ENCODE measurements at regions not wholly inside any gene's neighbourhood (a gene's known extent, or its start where the extent isn't known, plus 50 kb on each side); places are given as distances from the start of the nearest gene placed in this dataset.

DNA sequence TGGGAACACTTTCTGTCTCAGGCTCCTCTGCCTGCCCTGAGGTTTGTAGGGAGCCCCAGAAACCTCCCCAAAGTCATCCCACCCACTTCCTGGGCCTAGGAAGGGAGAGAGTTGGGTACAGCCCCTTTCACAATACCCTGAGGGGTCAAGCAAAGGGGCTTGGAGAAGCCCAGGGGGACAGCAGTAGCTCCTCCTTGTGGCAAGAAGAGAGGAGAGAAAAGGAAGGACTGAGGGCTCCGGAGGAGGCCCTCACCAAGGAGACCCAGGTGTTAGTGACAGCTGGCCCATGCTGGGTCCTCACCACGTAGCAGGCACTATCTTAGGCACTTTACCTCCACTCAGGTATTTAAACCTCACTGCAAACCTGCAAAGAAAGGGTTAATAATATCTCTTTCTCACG is 112.8 kb downstream of the IRX5 start:
- TF ChIP-seq, protein P1, sequence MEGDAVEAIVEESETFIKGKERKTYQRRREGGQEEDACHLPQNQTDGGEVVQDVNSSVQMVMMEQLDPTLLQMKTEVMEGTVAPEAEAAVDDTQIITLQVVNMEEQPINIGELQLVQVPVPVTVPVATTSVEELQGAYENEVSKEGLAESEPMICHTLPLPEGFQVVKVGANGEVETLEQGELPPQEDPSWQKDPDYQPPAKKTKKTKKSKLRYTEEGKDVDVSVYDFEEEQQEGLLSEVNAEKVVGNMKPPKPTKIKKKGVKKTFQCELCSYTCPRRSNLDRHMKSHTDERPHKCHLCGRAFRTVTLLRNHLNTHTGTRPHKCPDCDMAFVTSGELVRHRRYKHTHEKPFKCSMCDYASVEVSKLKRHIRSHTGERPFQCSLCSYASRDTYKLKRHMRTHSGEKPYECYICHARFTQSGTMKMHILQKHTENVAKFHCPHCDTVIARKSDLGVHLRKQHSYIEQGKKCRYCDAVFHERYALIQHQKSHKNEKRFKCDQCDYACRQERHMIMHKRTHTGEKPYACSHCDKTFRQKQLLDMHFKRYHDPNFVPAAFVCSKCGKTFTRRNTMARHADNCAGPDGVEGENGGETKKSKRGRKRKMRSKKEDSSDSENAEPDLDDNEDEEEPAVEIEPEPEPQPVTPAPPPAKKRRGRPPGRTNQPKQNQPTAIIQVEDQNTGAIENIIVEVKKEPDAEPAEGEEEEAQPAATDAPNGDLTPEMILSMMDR (conservative IDR thresholded peaks at IDR 0.05; ENCODE audit: low read depth) = no peak
- no peak overlapping the region for H3K27ac ChIP-seq
- CTCF ChIA-PET = interaction anchor here (1.7 kb wide), 1 partner anchor 8 kb away, joined by 5 read pairs; no protein-coding TSS in a partner anchor
- DNase-seq (ENCODE audit: low spot score) = no peak
- POLR2A ChIA-PET (ENCODE audit: low non-redundant PET) = no interaction called here

- POLR2A ChIA-PET (ENCODE audit: low non-redundant PET) = no interaction called here
- DNase-seq (ENCODE audit: low spot score) = no peak
- H3K27ac ChIP-seq = no peak overlapping the region
- CTCF ChIA-PET = interaction anchor here (1.7 kb wide), 1 partner anchor 9 kb away, joined by 5 read pairs; no protein-coding TSS in a partner anchor
- TF ChIP-seq, protein P1 (conservative IDR thresholded peaks at IDR 0.05; ENCODE audit: low read depth) = no peak
Observed at GRCh38 chr16:55044201-55044975, 113.7 kb downstream of the IRX5 start.

DNA sequence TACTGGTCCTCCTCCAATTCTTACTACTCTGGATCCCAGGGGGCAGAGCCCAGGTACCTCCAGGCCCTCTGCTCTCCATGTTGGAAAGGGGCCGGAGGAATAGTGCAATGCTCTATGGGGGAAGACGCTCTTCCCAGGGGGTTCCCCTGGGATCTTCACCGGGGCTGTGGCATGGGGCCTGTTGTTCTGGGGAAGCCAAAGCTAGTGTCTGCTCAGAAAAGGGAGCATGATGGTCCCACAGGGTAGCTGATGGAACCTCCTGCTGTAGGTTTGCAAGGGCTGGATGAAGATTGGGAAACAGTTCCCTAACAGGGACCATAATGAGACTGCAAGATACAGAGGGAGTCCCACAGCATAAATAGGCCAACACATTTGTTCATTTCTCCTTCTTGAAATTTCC is 114.7 kb downstream of the IRX5 start:
- ChIA-PET POLR2A (ENCODE audit: low non-redundant PET) (no interaction called here), CTCF (interaction anchor here (0.9 kb wide), 1 partner anchor 62 kb away, joined by 5 read pairs; no protein-coding TSS in a partner anchor)
- no peak for DNase-seq (ENCODE audit: low spot score)
- no peak overlapping the region for H3K27ac ChIP-seq
- TF ChIP-seq, protein P1 (conservative IDR thresholded peaks at IDR 0.05; ENCODE audit: low read depth) = no peak

- CTCF ChIA-PET = interaction anchor here (0.9 kb wide), 1 partner anchor 62 kb away, joined by 5 read pairs; no protein-coding TSS in a partner anchor
- POLR2A ChIA-PET (ENCODE audit: low non-redundant PET) = no interaction called here
- no peak overlapping the region for H3K27ac ChIP-seq
- TF ChIP-seq, protein P1 (conservative IDR thresholded peaks at IDR 0.05; ENCODE audit: low read depth) = no peak
- DNase-seq (ENCODE audit: low spot score) = no peak
Observed at GRCh38 chr16:55045756-55046460, 115.2 kb downstream of the IRX5 start.

DNA sequence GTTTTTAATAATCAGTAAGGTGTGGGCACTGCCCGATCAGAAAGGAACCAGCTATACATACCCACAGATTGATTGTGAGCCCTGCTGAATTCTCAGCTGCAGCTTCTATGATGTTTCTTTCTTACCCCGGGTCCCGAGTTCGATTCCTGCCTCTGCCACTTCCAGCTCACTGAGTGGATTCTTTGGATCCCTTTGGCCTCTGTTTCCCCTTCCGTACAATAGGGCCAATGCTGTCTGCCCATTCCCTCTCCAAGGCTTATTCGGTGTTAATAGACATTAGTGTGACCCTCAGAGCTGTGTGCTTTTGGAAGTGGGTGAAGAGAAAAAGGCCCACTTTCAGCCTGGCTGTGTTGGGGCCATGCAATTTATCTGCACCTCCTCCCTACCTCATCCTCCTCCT is 115.8 kb downstream of the IRX5 start:
- ChIA-PET CTCF (no interaction called here), POLR2A (ENCODE audit: low non-redundant PET) (no interaction called here)
- DNase-seq (ENCODE audit: low spot score) = no peak
- TF ChIP-seq, protein P1 (conservative IDR thresholded peaks at IDR 0.05; ENCODE audit: low read depth) = no peak
- no peak overlapping the region for H3K27ac ChIP-seq

GRCh38 chr16:55046916-55047315 is 116.3 kb downstream of the IRX5 start:
- TF ChIP-seq, protein P1 (conservative IDR thresholded peaks at IDR 0.05; ENCODE audit: low read depth) = no peak
- no peak for DNase-seq (ENCODE audit: low spot score)
- CTCF ChIA-PET = no interaction called here
- POLR2A ChIA-PET (ENCODE audit: low non-redundant PET) = no interaction called here
- no peak overlapping the region for H3K27ac ChIP-seq
